GM18499 (cell line): ENCODE measurements at regions not wholly inside any gene's neighbourhood (a gene's known extent, or its start where the extent isn't known, plus 50 kb on each side); places are given as distances from the start of the nearest gene placed in this dataset.
"Not testable (repeated sequence)": the region's sequence is repeated elsewhere in the genome, so short reads cannot be mapped to it uniquely, and the experiment has no call there.

ENCODE experiments used
- ATAC-seq: cut with Tn5 transposase; IDR thresholded peaks from one replicate; pipeline ENCODE4 v1.9.1; 2021; ENCODE audit warnings: moderate number of reproducible peaks; ENCODE audit not compliant: insufficient read depth, unreplicated experiment

GRCh38 chr1:90318431-90318830, 323.5 kb downstream of the ZNF326 start:
- no peak for ATAC-seq

- ATAC-seq, result no peak
Measured at GRCh38 chr1:90317628-90318027, 322.7 kb downstream of the ZNF326 start.

GRCh38 chr1:90314533-90314932, 319.6 kb downstream of the ZNF326 start:
- no peak for ATAC-seq

- no peak for ATAC-seq
Measured at GRCh38 chr1:90313778-90314177, 318.9 kb downstream of the ZNF326 start.

GRCh38 chr1:90309806-90310205, 314.9 kb downstream of the ZNF326 start:
- no peak for ATAC-seq

- no peak for ATAC-seq
Measured at GRCh38 chr1:90308421-90308820, 313.5 kb downstream of the ZNF326 start.

GRCh38 chr1:90305577-90305976, 310.7 kb downstream of the ZNF326 start:
- no peak for ATAC-seq

- ATAC-seq, result no peak
Measured at GRCh38 chr1:90296327-90296726, 301.4 kb downstream of the ZNF326 start.

GRCh38 chr1:90295534-90295933, 300.6 kb downstream of the ZNF326 start:
- no peak for ATAC-seq

- ATAC-seq, result no peak
Measured at GRCh38 chr1:90291431-90292216, 296.7 kb downstream of the ZNF326 start.

GRCh38 chr1:90282811-90283210, 287.9 kb downstream of the ZNF326 start:
- no peak for ATAC-seq

GRCh38 chr1:90281886-90282285, 287.0 kb downstream of the ZNF326 start:
- not testable (repeated sequence) for ATAC-seq

- ATAC-seq, result no peak
Measured at GRCh38 chr1:90277270-90277669, 282.4 kb downstream of the ZNF326 start.

- no peak for ATAC-seq
Measured at GRCh38 chr1:90274376-90274775, 279.5 kb downstream of the ZNF326 start.

- ATAC-seq, result no peak
Measured at GRCh38 chr1:90273241-90273774, 278.4 kb downstream of the ZNF326 start.

GRCh38 chr1:90262791-90263190, 267.9 kb downstream of the ZNF326 start:
- ATAC-seq, result no peak

- ATAC-seq, result no peak
Measured at GRCh38 chr1:90262286-90262685, 267.4 kb downstream of the ZNF326 start.

GRCh38 chr1:90246069-90246468, 251.2 kb downstream of the ZNF326 start:
- ATAC-seq, result no peak

GRCh38 chr1:90236493-90236892, 241.6 kb downstream of the ZNF326 start:
- ATAC-seq, result no peak

GRCh38 chr1:90223401-90223800, 228.5 kb downstream of the ZNF326 start:
- no peak for ATAC-seq

- ATAC-seq, result no peak
Measured at GRCh38 chr1:90220941-90221693, 226.2 kb downstream of the ZNF326 start.
